Mucosa of descending colon (tissue), 3 donors: ENCODE measurements at regions not wholly inside any gene's neighbourhood (a gene's known extent, or its start where the extent isn't known, plus 50 kb on each side); places are given as distances from the start of the nearest gene placed in this dataset.
"Not testable (repeated sequence)": the region's sequence is repeated elsewhere in the genome, so short reads cannot be mapped to it uniquely, and the experiment has no call there.

ENCODE experiments used
- ATAC-seq: fragments of 200-7000 bp; cut with Tn5 transposase; one replicate; pipeline ENCODE4 v1.9.1; 2020; ENCODE audit warnings: mild to moderate bottlenecking, moderate library complexity
- DNase-seq, 3 donors: peaks; one replicate each; pipeline ENCODE4 v3.0.0-alpha.2; 2020
- H3K36me3 ChIP-seq: fragments of 200-600 bp; one replicate; pipeline ENCODE4 v1.8.0; 2021; ENCODE audit warnings: low read depth, mild to moderate bottlenecking
- H3K4me1 ChIP-seq: fragments of 200-600 bp; one replicate; pipeline ENCODE4 v1.8.0; 2021; ENCODE audit warnings: low read depth, mild to moderate bottlenecking
- H3K4me3 ChIP-seq: fragments of 200-600 bp; one replicate; pipeline ENCODE4 v1.8.0; 2021; ENCODE audit warnings: mild to moderate bottlenecking
- H3K9me3 ChIP-seq: fragments of 200-600 bp; one replicate; pipeline ENCODE4 v1.8.0; 2021; ENCODE audit warnings: mild to moderate bottlenecking
- intact Hi-C, 2 donors: fragments of 100-400 bp; cut with DNase I in 1 of 2; cut with micrococcal nuclease in 1 of 2; formaldehyde crosslinking; loops; one replicate each; pipeline versions ENCODE4 v1.11.0 to v1.11.1; 2022; cut with DNase I, micrococcal nuclease
- TF ChIP-seq, protein P1 (sequence below): fragments of 200-600 bp; IDR thresholded peaks from one replicate; pipeline ENCODE4 v1.8.0; 2022; ENCODE audit warnings: antibody characterized with exemption, mild to moderate bottlenecking
- donor health status: DM: no; HTN: no; CAD: no; lungs with moderate emphysema.
- donor health status: DM: no; HTN: no; CAD: no.
- donor health status: DM: no; HTN: yes; CAD: no.

DNA sequence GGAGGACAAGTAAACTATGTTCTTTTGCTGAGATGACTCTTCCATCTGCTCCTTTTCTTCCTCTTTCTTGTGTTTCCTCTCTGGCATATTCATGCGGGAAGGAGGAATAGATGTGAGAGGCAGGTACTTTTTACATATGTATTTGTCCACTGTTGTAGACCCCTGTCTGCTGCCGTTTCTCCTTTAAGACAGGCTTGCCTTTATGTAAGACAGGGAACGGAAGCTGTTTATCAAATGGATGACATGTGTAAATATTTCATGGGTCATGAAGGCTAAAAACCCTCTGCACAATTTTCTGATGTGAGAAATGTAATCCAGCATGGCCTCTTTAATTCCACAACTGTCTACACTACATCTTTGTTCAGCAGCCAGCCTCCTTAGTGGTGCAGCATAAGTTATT, 1525.5 kb upstream of the NUDT12 start:
- no peak overlapping the region for H3K4me3 ChIP-seq
- ATAC-seq (no peak), DNase-seq (no peak)
- intact Hi-C loops = no loop called here
- peaks cover 5% of the 10 kb centered on the region for H3K9me3 ChIP-seq
- TF ChIP-seq, protein P1, sequence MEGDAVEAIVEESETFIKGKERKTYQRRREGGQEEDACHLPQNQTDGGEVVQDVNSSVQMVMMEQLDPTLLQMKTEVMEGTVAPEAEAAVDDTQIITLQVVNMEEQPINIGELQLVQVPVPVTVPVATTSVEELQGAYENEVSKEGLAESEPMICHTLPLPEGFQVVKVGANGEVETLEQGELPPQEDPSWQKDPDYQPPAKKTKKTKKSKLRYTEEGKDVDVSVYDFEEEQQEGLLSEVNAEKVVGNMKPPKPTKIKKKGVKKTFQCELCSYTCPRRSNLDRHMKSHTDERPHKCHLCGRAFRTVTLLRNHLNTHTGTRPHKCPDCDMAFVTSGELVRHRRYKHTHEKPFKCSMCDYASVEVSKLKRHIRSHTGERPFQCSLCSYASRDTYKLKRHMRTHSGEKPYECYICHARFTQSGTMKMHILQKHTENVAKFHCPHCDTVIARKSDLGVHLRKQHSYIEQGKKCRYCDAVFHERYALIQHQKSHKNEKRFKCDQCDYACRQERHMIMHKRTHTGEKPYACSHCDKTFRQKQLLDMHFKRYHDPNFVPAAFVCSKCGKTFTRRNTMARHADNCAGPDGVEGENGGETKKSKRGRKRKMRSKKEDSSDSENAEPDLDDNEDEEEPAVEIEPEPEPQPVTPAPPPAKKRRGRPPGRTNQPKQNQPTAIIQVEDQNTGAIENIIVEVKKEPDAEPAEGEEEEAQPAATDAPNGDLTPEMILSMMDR = no peak
- no peaks in the 10 kb centered on the region for H3K4me1 ChIP-seq
- H3K36me3 ChIP-seq = no peaks in the 10 kb centered on the region

- Histone ChIP-seq H3K4me1 (no peaks in the 10 kb centered on the region), H3K4me3 (no peak overlapping the region), H3K9me3 (peaks cover 15% of the 10 kb centered on the region), H3K36me3 (no peaks in the 10 kb centered on the region)
- DNase-seq (no peak), ATAC-seq (no peak)
- intact Hi-C loops = no loop called here
- TF ChIP-seq, protein P1 = no peak
Measured at GRCh38 chr5:105057893-105058292, 1495.3 kb upstream of the NUDT12 start.

DNA sequence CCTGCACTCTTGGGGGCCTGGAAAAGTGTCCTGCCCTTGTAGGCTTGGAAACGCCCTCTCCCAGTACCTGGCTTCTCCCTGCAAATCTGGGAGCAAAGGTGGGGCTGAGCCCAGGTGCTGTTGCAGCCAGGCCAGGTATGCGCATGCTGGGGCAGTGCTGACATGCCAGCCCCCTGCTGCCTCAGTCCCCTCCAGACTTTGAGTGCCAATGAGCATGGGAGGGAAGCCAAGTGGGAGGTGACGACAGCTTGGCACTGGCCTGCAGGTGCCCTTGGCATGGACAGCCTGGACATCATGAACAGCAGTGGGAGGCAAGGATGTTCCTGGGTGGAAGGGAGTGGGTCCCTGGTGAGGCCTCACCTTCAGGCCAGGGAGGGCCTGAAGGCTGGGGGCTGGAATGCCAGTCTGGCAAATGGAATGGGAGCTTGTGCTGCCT, 1494.4 kb upstream of the NUDT12 start:
- TF ChIP-seq, protein P1 = no peak
- Histone ChIP-seq H3K4me1 (no peaks in the 10 kb centered on the region), H3K36me3 (no peaks in the 10 kb centered on the region), H3K4me3 (no peak overlapping the region), H3K9me3 (peaks cover 15% of the 10 kb centered on the region)
- intact Hi-C loops = no loop called here
- ATAC-seq (no peak), DNase-seq (no peak)

DNA sequence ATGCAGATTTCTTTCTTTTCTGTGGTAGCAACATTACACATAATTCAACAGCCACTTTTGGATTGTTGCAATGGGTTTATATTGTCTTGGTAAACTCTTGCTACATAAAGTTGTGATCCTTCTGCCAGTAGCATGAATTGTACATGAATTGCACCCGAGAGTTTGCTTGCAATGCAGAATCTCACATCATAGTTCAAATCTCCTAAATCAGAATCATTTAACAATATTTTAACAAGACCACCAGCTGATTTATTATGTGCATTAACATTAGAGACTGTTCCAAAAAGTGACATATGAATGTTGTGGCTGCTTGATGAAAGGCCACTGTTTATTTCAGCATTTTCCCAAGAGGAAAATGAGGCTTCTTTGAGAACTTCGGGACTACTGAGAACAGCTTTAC, 1491.8 kb upstream of the NUDT12 start:
- H3K36me3 ChIP-seq = no peaks in the 10 kb centered on the region
- H3K4me1 ChIP-seq = no peaks in the 10 kb centered on the region
- TF ChIP-seq, protein P1 = no peak
- ATAC-seq = no peak
- peaks cover 15% of the 10 kb centered on the region for H3K9me3 ChIP-seq
- intact Hi-C loops = no loop called here
- no peak overlapping the region for H3K4me3 ChIP-seq
- DNase-seq = no peak

GRCh38 chr5:105042623-105043022, 1480.0 kb upstream of the NUDT12 start:
- Histone ChIP-seq H3K4me3 (no peak overlapping the region), H3K36me3 (no peaks in the 10 kb centered on the region), H3K4me1 (no peaks in the 10 kb centered on the region), H3K9me3 (no peaks in the 10 kb centered on the region)
- intact Hi-C loops = no loop called here
- peak; percentile 83 for ATAC-seq
- TF ChIP-seq, protein P1 = no peak
- DNase-seq = no peak

- intact Hi-C loops, H3K36me3 ChIP-seq, H3K9me3 ChIP-seq, ATAC-seq, H3K4me1 ChIP-seq, H3K4me3 ChIP-seq, DNase-seq: not testable (repeated sequence)
Measured at GRCh38 chr5:105036814-105037213, 1474.2 kb upstream of the NUDT12 start.
